Activated CD4-positive, alpha-beta memory T cell treated with anti-CD3 and anti-CD28 coated beads for 36 hours (primary cell): ENCODE measurements at regions not wholly inside any gene's neighbourhood (a gene's known extent, or its start where the extent isn't known, plus 50 kb on each side); places are given as distances from the start of the nearest gene placed in this dataset.

Experiments used
- CTCF ChIA-PET: fragments of 350-600 bp; sonication (Branson Sonifier 250); formaldehyde crosslinking; loops from one replicate; lab custom pipeline; 2021; ENCODE audit warnings: antibody characterized with exemption, inconsistent platforms; lab: Charles Lee
- POLR2A ChIA-PET: fragments of 350-600 bp; sonication (Branson Sonifier 250); formaldehyde crosslinking; loops from one replicate; lab custom pipeline; 2021; ENCODE audit warnings: antibody characterized with exemption; lab: Charles Lee
- DNase-seq: peaks from one replicate; pipeline ENCODE4 v3.0.0-alpha.2; 2020
- H3K27ac Mint-ChIP-seq: one replicate; pipeline ENCODE4 v1.8.0; 2021; ENCODE audit warnings: mixed read lengths
- H3K27me3 Mint-ChIP-seq: one replicate; pipeline ENCODE4 v1.8.0; 2021; ENCODE audit warnings: mixed read lengths
- H3K36me3 Mint-ChIP-seq: one replicate; pipeline ENCODE4 v1.8.0; 2021; ENCODE audit warnings: mixed read lengths
- H3K4me1 Mint-ChIP-seq: one replicate; pipeline ENCODE4 v1.8.0; 2021; ENCODE audit warnings: low read depth, mixed read lengths
- H3K4me3 Mint-ChIP-seq: one replicate; pipeline ENCODE4 v1.8.0; 2021; ENCODE audit warnings: mild to moderate bottlenecking, mixed read lengths
- H3K9me3 Mint-ChIP-seq: one replicate; pipeline ENCODE4 v1.8.0; 2021; ENCODE audit warnings: mixed read lengths
- intact Hi-C: fragments of 100-400 bp; cut with micrococcal nuclease; formaldehyde crosslinking; loops from one replicate; pipeline ENCODE4 v1.15.1; 2023

GRCh38 chr5:109249126-109249525 lies 160.6 kb downstream of the PJA2 start:
- CTCF ChIA-PET: no interaction called here
- Mint-ChIP-seq H3K4me1 (no peaks in the 10 kb centered on the region), H3K9me3 (peaks cover 17% of the 10 kb centered on the region), H3K27ac (no peak overlapping the region), H3K36me3 (peaks cover 10% of the 10 kb centered on the region), H3K27me3 (no peaks in the 10 kb centered on the region), H3K4me3 (no peak overlapping the region)
- DNase-seq: no peak
- intact Hi-C loops: no loop called here
- POLR2A ChIA-PET: no interaction called here

GRCh38 chr5:109247986-109248385 lies 161.8 kb downstream of the PJA2 start:
- Mint-ChIP-seq H3K36me3 (peaks cover 10% of the 10 kb centered on the region), H3K9me3 (peaks cover 17% of the 10 kb centered on the region), H3K27ac (no peak overlapping the region), H3K4me1 (no peaks in the 10 kb centered on the region), H3K4me3 (no peak overlapping the region), H3K27me3 (no peaks in the 10 kb centered on the region)
- no peak for DNase-seq
- intact Hi-C loops: no loop called here
- ChIA-PET POLR2A (no interaction called here), CTCF (no interaction called here)

GRCh38 chr5:109246841-109247592 lies 162.8 kb downstream of the PJA2 start:
- H3K27me3 Mint-ChIP-seq: no peaks in the 10 kb centered on the region
- H3K4me1 Mint-ChIP-seq: no peaks in the 10 kb centered on the region
- H3K4me3 Mint-ChIP-seq: no peak overlapping the region
- POLR2A ChIA-PET: interaction anchor here (0.5 kb wide), 1 partner anchor 800 kb away, joined by 3 read pairs; no protein-coding TSS in a partner anchor
- no peak overlapping the region for H3K27ac Mint-ChIP-seq
- DNase-seq: no peak
- peaks cover 10% of the 10 kb centered on the region for H3K36me3 Mint-ChIP-seq
- CTCF ChIA-PET: no interaction called here
- intact Hi-C loops: no loop called here
- peaks cover 17% of the 10 kb centered on the region for H3K9me3 Mint-ChIP-seq
